HG03064 (cell line): ENCODE measurements at regions not wholly inside any gene's neighbourhood (a gene's known extent, or its start where the extent isn't known, plus 50 kb on each side); places are given as distances from the start of the nearest gene placed in this dataset.
A peak's percentile ranks its signal among the peaks of the same experiment; 100 is the strongest.

Source experiments
- ATAC-seq: cut with Tn5 transposase; IDR thresholded peaks from one replicate; pipeline ENCODE4 v1.9.1; 2021; ENCODE audit warnings: low read depth; ENCODE audit not compliant: unreplicated experiment

- peak; percentile 65 for ATAC-seq
These were observed 526.6 kb downstream of the MRPL39 start for GRCh38 chr21:25080661-25081060.

GRCh38 chr21:25080141-25080540, 527.1 kb downstream of the MRPL39 start:
- no peak for ATAC-seq

GRCh38 chr21:25079053-25079452, 528.2 kb downstream of the MRPL39 start:
- ATAC-seq: no peak

GRCh38 chr21:25062061-25062460, 545.2 kb downstream of the MRPL39 start:
- ATAC-seq: no peak

GRCh38 chr21:25054689-25055088, 552.6 kb downstream of the MRPL39 start:
- ATAC-seq: no peak

DNA sequence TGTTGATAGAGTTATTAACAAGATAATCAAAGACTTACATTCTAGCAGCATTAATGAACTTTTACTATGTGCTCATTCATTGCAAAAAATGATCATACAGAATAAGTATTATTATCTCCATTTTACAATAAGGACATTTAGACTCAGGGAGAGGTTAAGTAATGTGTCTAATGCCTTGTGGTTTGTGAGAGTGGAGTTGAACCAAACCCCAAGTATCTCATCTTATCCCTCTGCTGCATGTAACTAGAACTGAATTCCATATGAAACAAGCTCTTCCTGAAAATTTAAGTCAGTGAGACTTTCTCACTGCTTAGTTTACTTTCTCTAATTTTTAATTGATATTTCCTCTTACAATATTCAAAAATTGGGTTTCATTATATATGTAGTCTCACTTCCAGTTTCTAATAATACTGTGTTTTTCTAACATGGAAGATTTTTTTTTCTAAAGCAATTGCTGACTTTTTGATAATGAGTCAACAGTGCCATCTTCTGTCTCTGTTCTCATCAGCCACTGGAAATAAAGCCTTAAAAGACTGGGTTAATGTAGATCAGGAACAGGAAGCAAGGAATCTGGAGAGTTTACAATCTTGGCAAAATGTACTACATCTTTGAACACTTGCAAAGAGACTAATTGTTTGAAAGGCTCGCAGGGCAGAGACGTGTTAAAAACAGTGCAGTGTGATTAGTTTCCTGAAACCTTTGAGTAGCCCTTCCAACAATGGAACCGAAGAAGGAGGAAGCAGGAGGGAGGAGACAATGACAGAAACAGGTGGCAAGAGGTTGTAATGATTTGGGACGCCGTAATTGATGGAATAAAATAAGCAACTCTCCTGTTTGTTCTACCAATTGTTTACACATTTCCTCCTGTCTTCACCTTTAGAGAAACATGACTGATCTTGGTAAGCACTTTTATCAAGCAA, 567.6 kb downstream of the MRPL39 start:
- ATAC-seq: peak; percentile 76

DNA sequence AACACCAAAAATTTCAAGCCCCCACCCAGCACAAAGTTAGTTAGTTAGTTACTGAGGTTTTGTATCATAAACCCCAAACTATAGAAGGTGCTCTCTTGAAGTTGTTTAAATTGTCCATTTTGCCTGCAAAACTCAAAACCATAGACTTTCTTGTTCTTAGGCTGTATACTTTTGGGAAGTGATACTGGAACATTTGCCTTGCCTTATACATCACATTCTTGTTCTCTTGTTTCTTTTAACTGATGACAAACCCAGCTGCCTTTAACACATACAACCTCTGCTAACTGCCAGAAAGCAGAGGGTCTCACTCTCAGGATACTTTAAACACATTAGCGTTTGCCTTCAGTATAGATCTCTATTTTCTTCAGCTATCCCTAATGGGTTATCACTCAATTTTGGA, 570.5 kb downstream of the MRPL39 start:
- no peak for ATAC-seq

DNA sequence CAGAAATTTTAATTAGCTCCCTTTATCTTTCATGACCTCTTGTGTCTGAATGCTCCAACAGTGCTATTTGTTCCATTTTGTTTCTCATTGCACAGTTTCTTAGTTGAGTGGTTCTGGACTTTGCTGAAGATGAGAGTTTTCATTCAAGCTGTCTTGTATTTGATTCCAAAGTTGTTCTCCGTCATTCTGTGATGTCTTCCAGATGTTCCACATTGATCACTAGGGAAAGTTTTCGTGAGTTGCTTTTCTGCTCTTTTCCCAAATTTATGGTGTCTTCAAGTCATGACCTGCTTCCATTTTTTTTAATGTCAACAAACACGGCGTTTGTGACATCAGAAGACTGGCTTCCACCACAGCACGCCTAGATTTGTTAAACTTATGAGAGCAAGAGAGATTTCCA, 575.5 kb downstream of the MRPL39 start:
- ATAC-seq: no peak

DNA sequence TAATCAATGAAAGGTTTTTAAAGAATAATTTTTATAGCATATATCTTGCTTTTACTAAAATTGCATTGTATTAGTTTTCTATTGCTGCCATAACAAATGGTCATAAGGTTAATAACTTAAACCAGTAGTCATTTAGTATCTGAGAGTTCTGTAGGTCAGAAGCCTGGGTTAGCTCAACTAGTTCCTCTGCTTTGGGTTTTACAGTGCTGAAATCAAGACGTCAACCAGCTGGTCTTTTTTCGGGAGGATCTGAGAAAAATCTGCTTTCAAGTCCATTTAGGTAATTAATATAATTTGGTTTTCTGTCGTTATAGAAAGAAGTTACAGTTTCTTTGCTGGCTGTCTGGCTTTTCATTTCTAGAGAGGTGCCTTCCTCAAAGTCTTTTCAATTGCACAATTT, 577.7 kb downstream of the MRPL39 start:
- ATAC-seq: no peak

GRCh38 chr21:25025596-25025995, 581.7 kb downstream of the MRPL39 start:
- ATAC-seq: no peak

DNA sequence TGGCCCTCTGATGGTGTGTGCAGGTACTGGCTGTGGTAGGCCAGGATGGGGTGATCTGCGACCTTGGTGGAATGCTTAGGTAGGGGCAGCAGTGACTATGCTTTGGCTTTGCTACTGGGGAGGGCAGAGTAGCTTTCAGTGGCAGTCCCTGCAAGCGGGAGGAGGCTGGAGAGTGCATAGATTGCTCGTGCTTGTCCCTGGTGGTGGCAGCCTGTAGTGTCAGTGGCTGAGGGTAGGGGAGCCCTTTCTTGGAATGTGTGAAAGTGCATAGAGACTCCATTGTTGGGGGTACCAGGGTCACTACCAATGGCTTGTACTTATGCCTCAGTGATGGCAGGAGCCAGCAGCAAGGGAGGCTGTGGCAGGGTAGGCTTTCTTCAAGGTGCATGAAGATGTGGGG, 582.6 kb downstream of the MRPL39 start:
- ATAC-seq: no peak

GRCh38 chr21:25005388-25005787, 601.9 kb downstream of the MRPL39 start:
- ATAC-seq: no peak

GRCh38 chr21:25002676-25003075, 604.6 kb downstream of the MRPL39 start:
- ATAC-seq: no peak

GRCh38 chr21:24995216-24995615, 612.1 kb downstream of the MRPL39 start:
- ATAC-seq: no peak

DNA sequence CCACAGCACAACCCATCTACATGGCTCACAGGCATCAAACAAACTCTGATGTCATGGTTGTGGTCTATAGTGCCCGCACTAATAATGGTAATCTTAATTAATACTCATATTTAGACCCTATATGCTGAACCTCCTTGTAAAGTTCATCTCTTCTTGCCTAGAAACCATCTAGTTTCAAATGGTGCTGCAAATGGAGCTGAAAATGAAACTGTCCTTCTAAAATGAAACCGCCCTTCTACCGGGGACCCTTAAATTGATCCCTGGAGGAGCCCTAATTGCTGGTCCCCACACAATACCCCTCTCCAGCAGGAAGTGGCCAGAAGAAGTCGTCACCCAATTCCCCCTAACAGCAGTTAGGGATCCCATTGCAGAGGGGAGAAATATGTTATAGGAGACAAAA, 612.6 kb downstream of the MRPL39 start:
- no peak for ATAC-seq

- ATAC-seq: no peak
These were observed 617.8 kb downstream of the MRPL39 start for GRCh38 chr21:24989516-24989915.

GRCh38 chr21:24988941-24989340, 618.3 kb downstream of the MRPL39 start:
- ATAC-seq: no peak

GRCh38 chr21:24976238-24976637, 631.0 kb downstream of the MRPL39 start:
- no peak for ATAC-seq

- no peak for ATAC-seq
These were observed 638.2 kb downstream of the MRPL39 start for GRCh38 chr21:24969068-24969467.

DNA sequence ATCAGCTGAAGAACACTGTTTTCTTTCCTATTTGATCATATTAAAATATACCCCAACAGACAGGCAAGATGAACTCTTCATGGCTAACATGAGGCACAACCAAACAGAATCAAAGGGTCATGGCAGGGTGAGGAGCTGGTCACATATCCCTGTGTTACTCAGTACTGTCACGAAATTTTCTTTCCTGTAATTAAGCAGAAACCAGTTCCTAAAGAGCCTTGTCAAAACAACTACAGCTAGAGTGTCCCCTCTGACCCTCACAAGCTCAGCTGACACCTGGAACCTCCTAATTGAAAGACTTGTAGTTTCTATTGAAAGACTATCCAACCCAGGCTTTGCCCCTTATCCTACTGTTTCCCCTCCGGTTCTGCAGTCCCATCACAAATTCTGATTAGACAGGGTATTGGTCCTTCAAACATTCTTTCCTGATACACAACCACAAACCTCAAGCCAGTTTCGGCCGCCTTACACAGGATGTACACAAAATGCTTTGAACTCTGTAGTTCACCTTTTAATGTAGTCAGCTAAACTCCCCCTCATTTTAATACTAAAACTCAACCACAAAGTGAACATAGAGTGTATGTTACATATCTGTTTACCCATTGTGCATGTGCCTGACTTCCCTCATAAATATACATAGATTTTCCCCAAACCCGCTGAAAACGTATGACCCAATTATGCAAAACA, 651.9 kb downstream of the MRPL39 start:
- ATAC-seq: peak; percentile 96

- no peak for ATAC-seq
These were observed 659.1 kb downstream of the MRPL39 start for GRCh38 chr21:24948186-24948585.

- ATAC-seq: no peak
These were observed 661.4 kb downstream of the MRPL39 start for GRCh38 chr21:24945910-24946309.
